PFSK-1 (cell line): ENCODE measurements at regions not wholly inside any gene's neighbourhood (a gene's known extent, or its start where the extent isn't known, plus 50 kb on each side); places are given as distances from the start of the nearest gene placed in this dataset.

Experiments
- POLR2AphosphoS5 ChIP-seq: IDR thresholded peaks from 2 replicates; pipeline ENCODE4 v1.6.1; 2012; ENCODE audit warnings: low read depth, mild to moderate bottlenecking, control low read depth, low read length, moderate library complexity
- SIN3A ChIP-seq: IDR thresholded peaks from 2 replicates; pipeline ENCODE4 v1.6.1; 2012; ENCODE audit warnings: mild to moderate bottlenecking, low read length, moderate library complexity, borderline replicate concordance; ENCODE audit not compliant: insufficient read depth

GRCh38 chr3:38940394-38940793 lies 111.3 kb downstream of the SCN11A start:
- TF ChIP-seq POLR2AphosphoS5 (no peak), SIN3A (no peak)
